GM18517 (cell line): ENCODE measurements at regions not wholly inside any gene's neighbourhood (a gene's known extent, or its start where the extent isn't known, plus 50 kb on each side); places are given as distances from the start of the nearest gene placed in this dataset.
A peak's percentile ranks its signal among the peaks of the same experiment; 100 is the strongest.

Experiments used
- ATAC-seq: cut with Tn5 transposase; IDR thresholded peaks from one replicate; pipeline ENCODE4 v1.9.1; 2021; ENCODE audit warnings: mild to moderate bottlenecking, moderate library complexity; ENCODE audit not compliant: unreplicated experiment

DNA sequence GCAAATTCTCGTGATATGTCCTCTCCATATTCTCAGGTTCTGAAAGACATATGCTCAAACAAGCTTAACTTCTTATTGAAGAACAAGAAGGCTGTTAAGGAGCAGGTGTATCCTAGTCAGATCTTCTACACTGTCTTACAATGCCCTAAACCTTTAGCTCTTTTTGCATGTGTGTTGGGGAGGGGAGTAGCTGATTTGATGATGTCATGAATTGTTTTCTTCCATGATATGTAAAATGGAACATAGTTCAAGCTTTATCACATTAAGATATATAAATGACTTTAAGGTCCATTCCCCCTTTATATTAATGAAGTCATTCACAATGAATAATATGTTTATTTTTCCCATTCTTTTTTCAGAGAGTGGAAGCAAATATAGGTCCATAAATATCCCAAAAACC is 332.5 kb upstream of the FAM241A start:
- no peak for ATAC-seq

DNA sequence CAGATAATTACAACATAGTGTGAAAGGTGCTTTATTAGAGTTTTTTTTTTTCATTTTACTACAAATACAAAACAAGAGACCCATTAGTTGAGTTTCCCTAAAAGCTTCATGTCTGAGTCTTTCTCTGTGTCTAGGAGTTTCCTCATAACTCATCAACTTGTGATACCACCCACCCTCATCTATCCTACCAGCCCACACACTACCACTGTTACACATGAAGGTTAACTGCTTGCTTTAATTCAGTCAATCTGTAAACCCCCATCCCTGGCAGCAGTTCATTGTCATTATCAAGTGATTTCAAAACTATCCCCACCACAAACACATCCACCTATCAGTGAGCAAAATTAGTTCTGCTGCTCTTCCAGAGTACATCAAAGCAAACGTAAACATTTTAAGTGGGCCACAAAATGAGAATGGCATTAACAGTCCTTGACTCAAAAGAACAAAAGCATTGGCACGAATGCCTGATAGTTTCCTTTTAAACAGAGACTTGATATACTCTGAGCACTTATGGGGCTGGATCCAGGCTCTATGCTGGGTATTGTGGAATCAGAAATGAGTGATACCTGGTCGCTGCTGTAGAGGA is 331.6 kb upstream of the FAM241A start:
- ATAC-seq: no peak

DNA sequence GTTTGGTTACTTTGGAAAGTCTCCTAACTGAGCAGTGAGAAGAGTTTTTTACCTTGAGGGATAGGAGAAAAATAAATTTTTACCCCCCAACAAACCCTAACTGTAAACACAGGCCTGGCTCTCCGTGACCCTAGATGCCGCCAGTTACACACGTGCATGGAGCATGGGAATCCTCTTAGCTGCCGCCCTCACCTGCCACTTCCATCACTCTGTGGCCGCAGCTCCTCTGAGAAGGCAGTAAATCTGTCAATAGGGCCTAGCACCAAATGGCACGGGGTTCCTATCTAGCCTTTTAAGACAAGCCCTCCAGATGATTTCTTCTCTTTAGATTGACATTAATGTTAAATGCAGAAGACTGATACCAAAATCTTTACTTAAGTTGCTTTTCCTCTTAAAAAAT is 330.3 kb upstream of the FAM241A start:
- no peak for ATAC-seq

DNA sequence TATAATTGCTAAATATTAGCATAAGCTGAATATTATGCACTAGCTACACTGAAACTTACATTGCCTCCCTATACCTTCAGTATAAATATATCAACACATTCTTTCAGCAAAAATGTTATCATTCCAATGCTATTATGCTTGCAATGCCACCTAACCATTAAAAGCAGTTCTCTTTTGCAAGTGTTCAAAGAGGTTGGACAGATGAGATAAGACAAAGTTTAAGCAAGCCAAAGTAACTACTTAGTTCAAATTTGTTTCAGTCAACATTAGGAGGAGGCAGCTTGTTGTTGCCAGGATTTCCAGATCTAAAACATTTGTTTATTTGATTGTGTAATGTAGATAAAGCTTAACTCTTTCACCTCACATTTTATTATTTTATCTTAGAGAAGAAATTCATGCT is 323.9 kb upstream of the FAM241A start:
- ATAC-seq: no peak

DNA sequence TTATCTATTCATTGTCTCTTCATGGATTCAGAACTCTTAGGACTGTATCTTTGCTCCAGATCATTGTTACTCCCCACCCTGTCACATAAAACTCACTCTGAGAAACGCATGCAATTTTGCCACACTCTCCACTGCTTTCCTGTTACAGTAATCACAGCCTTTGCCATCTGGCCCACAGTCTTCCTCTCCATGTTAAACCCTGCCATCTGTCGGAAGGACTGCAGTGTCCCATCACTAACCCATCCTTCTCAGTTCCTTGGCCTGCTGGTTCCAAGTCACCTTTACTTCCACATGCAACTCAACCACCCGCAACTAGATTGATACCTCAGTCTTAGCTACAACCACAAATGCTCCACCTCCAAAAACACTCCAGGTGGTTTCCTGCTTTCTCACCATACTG is 308.7 kb upstream of the FAM241A start:
- ATAC-seq: no peak

DNA sequence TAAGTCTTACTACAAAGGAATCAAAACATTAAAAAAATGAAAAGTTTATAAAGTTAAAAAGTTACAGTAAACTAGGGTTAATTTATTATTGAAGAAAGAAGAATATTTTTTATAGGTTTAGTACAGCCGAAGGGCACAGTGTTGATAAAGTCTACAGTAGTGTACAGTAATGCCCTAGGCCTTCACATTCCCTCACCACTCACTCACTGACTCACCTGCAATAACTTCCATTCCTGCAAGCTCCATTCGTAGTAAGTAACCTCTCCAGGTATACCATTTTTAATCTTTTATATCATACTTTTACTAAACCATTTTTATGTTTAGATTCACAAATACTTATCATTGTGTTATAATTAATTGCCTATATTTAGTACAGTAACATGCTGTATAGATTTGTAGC is 307.5 kb upstream of the FAM241A start:
- ATAC-seq: no peak

DNA sequence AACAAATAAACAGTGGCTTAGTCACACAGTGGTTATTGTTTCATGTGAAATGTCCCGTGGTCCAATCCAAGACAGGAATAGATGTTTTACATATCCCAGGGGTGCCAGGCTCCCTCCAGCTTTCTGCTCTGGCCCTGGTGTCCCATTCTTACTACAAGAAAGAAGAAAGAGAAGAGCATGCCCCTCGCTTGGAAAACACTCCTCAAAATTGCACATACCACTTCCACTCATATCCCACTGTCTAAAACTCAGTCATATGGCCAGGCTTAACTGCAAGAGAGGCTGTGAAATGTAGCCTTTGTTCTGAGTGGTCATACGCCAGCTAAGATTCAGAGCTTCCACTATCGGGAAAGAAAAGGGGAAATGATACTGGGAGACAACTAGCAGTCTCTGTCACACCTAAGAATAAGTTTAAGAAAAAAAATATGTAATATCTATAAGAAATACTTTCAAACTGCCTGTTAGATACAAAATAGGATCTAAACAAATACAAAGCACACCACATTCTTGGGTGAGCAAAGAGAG is 306.8 kb upstream of the FAM241A start:
- ATAC-seq: peak; percentile 84

DNA sequence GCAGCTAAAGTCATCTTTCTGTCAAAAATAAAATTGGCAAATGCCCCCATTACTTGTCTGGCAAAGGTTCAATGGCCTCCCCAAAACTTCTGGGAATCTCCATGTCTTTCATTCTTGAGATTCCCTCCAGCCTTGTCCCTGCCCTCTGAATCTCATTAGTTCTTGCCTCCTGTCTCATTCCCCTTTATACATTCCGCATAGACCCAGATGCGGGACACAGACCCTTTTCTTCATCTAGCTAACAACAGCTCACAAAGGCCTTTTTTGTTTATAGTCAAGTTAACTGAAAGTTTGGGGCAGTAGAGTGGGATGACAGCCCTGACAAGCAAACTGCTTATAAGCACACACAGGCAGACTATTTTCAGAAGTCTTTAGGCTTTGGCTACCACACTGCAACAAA is 306.1 kb upstream of the FAM241A start:
- no peak for ATAC-seq

DNA sequence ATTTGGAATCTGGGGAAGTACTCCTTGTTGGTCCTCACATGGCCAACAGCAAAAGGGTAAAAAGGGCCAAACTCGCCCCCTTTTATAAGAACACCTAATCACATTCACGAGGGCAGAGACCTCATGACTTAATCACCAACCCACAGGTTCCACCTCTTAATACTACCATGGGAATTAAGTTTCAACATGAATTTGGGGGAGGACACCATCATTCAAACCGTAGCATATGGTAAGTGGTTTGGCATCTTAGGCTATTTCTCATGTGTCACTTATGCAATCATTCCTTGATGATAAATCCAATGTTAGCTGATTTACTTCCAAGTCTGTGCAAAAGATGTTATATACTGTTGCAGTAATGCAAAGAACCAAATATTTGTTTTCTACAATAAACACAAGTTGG is 302.9 kb upstream of the FAM241A start:
- no peak for ATAC-seq

DNA sequence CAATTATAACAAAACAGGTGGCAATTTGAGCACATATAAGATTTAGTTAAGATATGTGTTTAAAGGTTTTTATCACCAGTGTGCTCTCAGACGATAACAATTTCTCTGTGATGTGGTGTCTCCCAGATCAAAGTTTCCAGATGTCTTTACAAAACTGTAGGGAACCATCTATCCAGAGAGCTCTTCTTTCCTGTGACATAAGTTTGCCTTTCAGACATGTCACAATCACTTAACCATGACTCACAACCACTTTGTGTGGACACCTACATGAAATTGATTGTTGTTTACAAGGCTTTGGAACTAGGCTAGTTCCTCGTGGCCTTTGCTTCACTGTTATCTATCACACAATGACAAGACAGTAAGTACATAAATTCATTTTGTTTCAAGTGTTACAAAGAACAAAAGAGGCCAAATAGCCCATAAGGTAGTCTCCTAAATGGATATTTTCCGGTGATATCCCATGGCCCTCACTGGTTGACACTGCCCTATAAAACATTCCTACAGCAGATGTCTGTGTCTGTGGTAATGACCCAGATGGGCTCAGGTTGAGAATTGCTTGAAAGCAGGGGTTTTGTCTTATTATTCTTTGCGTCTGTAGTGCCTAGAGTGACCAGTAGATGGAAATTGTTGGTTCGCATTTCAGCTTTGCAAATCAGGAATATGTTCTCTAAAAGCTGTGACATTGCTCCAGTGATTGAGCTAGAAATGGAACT is 297.8 kb upstream of the FAM241A start:
- no peak for ATAC-seq

DNA sequence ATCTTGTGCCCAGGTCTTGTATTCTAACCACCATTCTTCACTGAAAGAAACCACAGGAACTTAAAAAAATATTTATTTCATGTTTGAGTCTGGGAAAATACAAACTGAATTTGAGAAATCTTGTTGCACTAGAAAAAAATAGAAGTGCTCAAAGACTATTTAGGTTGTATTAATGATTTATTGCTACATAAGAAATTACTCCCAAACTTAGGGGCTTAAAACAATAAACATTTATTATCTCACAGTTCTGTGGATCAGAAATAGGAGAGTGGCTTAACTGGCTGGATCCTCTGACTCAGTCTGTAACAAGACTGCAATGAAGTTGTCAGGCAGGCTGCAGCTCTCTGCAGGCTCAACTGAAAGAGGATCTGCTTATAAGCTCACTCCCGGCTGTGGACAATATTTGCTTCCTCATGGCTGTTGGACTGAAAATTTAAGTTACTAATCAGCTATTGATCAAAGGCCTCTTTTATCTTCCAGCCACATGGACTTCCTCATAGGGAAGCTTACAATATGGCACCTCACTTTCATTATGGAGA is 295.4 kb upstream of the FAM241A start:
- no peak for ATAC-seq

DNA sequence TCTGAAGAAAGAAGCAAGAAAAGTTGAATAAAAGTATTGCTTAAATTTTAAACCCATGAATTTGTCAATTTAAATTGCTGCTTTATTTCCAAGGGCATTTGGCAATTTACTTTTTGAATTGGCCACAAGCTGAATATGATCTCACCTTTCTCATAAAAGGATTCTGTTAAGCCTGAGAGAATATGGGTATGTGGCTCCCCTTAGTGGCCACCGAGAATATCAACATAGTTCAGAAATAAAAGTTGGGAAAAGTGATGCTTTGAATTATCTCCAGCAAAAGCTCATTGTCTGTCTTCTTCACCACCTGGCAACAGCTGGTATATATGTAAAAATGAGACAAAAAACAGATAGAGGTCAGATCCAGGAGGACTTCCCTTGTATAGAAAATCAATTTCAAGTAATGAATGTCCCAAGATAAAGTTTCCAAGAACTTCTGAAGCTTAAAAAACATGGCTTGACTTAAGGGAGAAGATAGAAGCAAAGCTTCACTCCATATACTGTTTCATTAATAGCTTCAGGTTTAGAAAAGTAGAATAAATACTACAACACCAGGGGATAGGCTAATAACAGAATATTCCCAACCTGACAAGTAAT is 290.7 kb upstream of the FAM241A start:
- ATAC-seq: peak; percentile 74

DNA sequence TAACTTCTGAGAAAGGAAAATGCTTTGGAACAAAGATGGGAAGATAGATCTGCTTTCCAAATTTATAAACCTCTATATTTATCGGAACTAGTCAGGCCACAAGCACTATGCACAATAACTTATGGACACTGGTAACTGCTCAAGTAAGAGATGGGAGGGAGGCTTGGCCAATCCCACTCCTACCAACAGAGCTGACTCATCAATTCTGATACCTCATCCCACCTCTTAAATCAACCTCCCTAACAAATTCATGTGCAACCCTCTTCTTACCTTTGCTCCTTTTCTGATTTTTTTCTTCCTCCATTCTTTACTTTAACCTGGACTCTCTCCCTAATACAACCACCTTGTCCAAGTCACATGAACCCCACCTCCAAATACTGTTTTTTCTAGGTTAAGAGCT is 289.9 kb upstream of the FAM241A start:
- ATAC-seq: no peak

DNA sequence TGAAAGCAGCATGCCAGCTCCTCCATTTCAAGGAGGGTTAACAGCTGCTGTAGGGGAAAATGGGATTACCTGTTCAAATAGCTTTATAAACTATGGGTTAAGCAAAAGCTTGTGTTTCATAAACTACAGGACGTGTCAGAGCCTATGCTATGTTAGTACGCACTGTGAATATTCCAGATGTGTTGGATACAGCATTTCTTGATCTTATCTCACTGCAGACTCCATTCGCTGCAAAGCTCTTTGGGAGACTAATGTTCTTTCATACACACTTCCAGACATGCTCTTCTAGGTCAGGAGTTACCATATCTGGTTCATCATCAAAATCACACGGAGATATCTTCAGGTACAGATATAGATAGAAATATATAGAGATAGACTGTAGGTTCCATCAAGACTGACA is 281.2 kb upstream of the FAM241A start:
- ATAC-seq: no peak

DNA sequence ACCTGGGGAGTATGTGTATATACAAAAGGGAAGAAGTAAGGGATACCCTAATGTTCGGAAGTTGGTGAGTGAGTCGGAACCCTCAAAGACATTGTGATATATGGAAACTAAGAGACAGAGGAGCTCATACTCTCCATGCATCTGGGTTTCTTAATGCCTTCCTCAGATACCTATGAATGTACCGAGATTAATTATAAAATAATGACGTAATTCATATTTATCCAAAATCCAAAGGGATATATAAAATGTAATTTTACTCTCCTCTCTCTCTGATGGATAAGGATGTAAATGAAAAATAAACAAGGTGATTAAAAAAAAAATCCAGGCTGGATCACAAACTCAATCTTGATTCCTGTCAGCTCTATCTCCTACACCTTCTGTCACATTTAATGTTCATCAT is 275.9 kb upstream of the FAM241A start:
- ATAC-seq: no peak

DNA sequence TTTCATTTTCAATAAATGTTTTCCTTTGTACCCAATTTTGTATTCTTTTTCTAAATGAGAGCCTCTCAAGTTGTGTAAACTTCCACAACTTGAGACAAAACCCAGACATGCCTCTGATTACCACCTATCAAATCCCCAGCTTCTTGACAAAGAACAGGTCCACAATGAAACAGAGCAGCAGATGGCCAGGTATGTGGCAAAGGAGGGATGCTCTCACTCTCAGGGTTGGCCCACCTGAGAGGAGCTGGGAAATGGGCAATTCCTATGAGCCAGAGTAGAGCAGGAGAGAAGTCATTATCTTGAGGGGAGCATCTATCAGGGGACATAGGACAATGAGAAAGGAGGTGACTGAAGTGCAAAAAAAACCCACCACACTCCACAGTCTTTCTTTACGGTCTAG is 273.5 kb upstream of the FAM241A start:
- no peak for ATAC-seq

DNA sequence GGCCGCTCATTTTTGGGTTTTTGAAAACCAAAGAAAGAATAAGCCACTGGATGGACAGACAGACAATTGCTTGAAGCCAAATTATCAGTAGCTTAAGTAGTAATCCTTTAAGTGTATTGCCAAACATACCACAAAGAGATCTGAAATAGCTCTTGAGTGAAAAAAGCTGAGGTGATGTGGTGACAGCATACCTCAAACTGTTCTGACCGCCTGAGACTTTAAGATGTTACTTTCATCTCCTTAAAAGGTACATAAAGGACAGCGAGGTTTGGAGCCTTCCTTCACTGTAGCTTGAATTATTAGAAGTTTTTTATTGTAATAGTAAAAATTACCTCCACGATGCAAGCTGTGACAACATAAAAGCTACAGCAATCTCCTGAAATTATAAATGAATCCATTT is 271.5 kb upstream of the FAM241A start:
- no peak for ATAC-seq

DNA sequence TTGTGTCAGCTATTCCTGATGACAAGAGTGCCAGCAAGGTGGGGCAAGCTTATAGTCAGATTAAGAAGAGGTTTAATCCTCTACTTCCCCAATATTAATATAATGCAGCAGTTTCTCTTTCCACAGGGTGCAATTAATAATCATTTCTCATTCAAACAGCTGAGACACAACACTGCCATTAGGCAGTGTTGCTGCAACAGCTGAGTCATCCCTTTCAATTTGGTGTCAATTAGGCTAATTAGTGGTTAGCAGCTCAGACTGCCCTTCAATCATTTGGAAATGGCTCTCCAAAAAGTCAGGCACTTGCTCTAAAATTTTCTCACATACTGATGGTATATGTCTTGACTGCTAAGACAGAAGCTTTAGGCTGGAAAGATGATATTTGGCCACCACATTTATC is 265.7 kb upstream of the FAM241A start:
- no peak for ATAC-seq

DNA sequence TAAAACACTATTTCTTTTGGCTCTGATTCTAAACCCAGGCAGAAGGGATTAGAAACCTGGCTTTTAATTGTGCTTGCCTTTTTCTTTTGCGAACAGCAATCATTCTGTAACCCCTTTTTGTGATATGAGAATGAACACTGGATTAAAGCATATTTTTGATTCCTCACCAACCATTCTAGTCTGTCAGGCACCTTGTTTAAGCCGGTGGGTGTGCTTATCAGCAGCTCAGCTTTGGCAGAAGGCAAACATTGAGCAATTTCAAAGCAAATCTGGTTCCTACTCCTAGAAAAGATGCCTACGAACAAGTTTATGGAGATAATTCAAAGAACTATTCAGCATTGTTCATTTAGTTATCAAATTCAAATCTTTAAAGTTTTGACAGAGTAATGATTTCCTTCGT is 265.1 kb upstream of the FAM241A start:
- ATAC-seq: no peak

DNA sequence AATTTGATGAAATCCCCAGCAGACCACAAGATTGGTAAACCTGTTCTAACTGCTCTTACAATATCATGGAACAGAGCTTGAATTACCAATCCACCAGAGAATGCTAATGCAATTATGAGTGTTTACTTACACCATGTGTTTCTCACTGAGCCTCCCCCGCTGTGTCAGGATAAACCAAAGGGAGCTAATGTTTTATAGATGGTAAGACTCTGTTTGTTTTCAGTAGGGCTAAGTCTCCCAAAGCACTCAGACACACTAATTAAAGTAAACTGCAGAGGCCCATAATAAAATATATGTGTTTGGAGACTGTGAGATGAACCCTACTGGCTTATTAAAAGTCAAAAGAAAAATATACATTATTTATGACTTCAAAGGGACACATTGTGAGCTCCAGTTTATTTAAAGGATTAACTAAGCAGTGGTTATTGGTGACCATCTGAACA is 261.7 kb upstream of the FAM241A start:
- ATAC-seq: no peak

DNA sequence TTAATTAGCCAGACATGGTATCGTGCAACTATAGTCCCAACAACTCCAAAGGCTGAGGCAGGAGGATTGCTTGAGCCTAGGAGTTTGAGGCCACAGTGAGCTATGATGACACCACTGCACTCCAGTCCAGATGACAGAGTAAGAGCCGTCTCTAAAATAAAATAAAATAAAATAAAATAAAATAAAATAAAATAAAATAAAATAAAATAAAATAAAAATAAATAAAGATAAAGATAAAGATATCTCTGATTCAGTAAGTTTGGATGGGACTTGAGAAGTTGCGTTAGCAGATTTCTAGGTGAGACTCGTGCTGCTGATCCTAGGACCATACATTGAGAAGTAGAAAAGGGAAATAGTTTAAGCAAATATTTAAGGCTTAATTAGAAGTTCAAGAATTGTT is 254.8 kb upstream of the FAM241A start:
- no peak for ATAC-seq

DNA sequence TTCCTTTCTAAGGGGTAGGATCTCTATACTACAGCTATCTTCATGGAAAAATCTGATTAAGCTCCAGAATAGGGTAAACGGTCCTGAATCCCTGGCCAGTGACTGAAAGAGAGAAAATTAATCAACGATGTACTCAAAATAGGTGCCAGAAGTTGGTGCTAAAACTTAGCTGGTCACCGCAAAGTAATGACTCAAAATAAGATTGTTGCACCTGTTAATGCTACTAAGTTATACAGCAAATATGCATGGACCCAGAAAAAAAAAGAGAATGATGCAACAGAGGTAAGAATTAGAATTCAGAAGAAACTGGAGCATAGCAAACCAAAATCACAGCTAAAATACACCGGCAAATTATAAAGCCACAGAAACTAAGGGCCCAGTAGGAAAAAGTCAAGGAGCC is 239.7 kb upstream of the FAM241A start:
- peak; percentile 92 for ATAC-seq
